GM21381 (cell line): ENCODE measurements at regions not wholly inside any gene's neighbourhood (a gene's known extent, or its start where the extent isn't known, plus 50 kb on each side); places are given as distances from the start of the nearest gene placed in this dataset.
"Not testable (repeated sequence)": the region's sequence is repeated elsewhere in the genome, so short reads cannot be mapped to it uniquely, and the experiment has no call there.

ENCODE experiments used
- ATAC-seq: cut with Tn5 transposase; IDR thresholded peaks from one replicate; pipeline ENCODE4 v1.9.1; 2021; ENCODE audit warnings: mild to moderate bottlenecking, moderate library complexity; ENCODE audit not compliant: unreplicated experiment

DNA sequence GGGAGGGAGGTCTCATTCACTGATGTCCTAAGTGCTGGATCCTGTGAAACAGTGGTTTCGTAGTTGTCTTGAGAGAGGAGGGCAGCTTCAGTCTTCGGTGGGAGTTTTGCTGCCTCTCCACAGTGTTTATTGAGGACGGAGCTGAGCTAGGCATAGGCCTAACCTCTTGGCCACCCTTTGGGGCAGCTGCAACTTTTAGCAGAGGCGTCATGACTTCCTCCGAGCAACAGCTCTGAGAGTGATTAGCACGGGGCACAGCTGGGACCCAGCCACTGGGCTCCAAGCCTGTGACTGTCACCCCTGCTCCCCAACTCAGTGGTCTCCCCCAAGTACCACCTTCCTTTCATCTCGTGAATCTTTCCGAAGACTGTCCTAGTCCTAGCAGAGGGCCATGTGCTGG lies 139.9 kb upstream of the NCOR2 start:
- ATAC-seq = no peak

DNA sequence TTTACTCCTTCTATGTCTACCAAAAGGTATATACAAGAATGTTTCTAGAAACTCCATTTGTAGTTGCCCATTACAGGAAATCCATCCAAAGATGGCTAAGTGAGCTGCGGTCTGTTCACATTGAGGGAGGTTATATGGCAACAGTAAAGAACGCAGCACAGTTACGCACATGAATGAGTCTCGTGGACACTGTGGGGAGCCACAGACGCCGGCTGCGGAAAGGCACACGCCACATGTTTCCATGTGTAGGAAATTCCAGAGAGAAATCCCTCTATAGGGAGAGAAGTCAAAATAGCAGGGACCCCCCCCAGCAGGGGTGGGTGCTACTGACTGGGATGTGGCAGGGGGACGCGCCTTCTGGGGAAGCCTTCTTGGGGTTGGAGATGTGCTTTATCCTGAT lies 139.0 kb upstream of the NCOR2 start:
- no peak for ATAC-seq

- no peak for ATAC-seq
These were observed 138.2 kb upstream of the NCOR2 start for GRCh38 chr12:124705545-124706138.

- ATAC-seq = no peak
These were observed 137.2 kb upstream of the NCOR2 start for GRCh38 chr12:124704619-124705018.

DNA sequence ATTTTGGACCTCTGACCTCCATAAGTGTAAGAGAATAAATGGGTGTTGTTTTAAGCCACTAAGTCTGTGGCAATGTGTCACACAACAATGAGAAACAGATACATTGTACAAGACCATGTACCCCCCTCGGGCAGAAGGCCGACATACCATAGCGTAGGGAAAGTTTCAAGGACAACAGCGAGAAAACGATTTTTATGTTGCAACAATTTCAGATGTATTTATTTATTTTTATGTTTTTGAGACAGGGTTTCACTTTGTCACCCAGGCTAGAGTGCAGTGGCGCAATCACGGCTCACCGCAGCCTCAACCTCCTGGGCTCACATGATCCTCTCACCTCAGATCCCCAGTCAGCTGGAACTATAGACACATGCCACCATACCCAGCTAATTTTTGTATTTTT lies 136.4 kb upstream of the NCOR2 start:
- no peak for ATAC-seq

- no peak for ATAC-seq
These were observed 135.3 kb upstream of the NCOR2 start for GRCh38 chr12:124702736-124703135.

DNA sequence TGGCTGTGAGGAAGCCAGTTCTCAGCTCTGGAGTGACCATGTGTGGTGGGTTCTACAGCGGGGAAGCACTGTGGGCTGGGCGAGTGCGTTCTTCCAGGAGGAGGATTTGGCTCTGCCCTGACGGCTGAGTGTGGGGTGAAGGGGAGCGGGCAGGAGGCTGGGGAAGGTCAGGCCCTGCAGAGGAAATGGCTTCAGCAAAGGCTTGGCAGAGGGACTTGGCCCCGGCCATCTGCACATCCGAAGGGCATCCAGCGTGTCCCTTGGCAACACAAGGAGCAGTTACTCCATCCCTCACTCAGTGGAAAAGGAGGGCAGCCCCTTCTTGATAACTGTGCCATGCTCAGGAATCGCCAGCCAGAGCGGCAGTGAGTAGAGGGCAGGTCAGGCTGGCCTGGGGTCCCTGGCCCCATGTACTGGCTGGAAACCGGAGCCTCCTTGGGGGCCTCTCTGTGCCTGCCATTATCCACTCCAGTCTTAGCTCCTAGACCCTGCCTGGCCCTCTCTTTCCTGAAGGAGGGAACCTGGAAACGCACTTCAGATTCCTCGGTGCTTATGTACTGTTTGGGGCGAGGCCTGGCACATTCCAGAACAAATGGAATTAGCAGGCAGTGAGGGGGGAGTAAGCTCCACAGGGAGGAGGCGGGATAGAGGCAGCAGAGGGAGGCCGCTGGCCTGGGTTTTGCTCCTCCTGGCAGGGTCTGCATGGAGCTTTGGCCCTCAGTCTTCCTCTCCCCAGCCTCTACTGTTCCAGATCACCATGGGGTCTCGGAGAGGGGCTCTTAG lies 133.6 kb upstream of the NCOR2 start:
- ATAC-seq = no peak

DNA sequence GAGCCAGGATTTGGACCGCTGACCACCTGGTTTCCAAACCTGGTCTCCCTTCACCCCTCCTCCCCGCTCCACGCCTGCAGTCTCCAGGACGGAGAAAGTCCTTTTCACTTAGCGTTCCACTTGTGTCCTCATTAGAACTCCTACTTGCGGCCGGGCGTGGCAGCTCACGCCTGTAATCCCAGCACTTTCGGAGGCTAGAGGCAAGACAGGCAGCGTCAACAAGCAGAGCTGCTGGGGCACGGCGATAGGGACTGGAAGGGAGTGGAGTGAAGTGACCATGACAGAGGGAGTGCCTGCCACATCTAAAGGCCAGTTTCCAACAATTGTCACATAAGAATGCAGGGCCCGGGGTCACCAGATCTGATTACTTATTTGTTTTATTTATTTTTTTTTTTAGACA lies 132.5 kb upstream of the NCOR2 start:
- ATAC-seq = no peak

DNA sequence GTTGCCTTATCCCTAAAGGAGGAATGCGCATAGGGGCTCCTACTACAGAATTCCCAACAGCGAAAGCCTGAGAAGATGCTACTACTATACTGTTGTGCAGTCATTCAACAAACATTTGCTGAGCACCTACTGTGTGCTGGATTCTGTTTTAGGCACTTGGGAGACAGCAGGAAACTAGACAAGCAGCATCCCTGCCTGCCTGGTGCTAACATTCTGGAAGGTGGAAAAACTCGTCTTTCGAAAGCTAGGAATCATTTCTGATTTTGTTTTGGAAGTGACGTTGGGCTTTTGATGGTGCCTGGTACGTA lies 131.5 kb upstream of the NCOR2 start:
- no peak for ATAC-seq

- ATAC-seq = no peak
These were observed 131.0 kb upstream of the NCOR2 start for GRCh38 chr12:124698211-124698997.

DNA sequence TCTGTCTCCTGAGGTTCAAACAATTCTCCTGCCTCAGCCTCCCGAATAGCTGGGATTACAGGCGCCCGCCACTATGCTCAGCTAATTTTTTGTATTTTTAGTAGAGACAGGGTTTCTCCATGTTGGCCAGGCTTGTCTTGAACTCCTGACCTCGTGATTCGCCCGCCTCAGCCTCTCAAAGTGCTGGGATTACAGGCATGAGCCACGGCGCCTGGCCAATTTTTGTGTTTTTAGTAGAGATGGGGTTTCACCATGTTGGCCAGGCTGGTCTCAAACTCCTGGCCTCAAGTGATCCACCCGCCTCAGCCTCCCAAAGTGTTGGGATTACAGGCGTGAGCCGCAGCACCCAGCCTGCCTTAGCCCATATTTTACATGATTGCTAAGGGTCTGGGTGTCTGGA lies 130.3 kb upstream of the NCOR2 start:
- not testable (repeated sequence) for ATAC-seq

- ATAC-seq = no peak
These were observed 129.5 kb upstream of the NCOR2 start for GRCh38 chr12:124696693-124697476.

DNA sequence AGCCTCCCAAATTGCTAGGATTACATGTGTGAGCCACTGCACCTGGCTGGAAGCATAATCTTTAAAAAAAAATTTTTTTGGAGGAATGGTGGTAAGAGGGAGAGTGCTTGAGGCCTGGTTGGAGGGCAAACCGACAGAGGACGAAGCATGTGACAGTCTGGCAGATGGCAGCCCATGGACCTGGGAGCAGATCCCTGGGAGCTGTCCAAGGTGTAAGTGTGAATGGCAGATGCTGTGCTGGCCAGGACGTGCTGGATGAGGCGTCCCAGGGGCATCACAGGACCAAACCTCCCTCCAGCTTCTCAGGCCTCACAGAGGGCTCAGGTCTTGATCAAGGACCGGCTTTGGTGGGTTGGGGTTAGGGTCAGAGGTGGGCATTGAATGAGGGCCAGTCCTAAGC lies 128.4 kb upstream of the NCOR2 start:
- no peak for ATAC-seq

DNA sequence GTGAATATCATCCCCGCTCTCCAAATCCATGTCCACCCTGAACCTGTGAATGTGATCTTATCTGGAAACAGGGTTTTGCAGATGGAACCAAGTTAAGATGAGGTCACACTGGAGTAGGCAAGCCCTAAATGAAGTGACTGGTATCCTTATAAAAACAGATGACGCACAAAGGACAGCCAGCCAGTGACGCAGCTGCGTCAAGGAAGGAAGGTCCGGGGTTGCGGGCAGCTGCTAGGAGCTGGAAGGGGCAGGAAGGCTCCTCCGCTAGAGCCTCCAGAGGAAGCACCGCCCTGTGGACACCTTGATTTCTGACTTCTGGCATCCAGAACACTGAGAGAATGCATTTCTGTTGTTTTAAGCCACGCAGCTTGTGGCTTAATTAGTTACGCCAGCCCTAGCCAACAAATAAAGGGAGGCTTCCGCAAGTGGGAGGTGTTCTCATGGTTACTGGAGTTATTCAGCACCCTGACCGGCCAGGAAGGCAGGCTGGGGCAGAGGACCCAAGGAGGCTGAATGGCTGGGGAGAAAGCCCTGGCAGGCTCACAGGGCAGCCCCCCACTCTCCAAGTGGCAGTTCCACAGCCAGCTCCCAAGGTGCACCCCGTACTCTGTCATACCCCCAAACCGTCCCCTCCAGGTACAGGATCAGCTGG lies 127.6 kb upstream of the NCOR2 start:
- no peak for ATAC-seq

- peak; percentile 68 for ATAC-seq
These were observed 126.8 kb upstream of the NCOR2 start for GRCh38 chr12:124694250-124694649.

DNA sequence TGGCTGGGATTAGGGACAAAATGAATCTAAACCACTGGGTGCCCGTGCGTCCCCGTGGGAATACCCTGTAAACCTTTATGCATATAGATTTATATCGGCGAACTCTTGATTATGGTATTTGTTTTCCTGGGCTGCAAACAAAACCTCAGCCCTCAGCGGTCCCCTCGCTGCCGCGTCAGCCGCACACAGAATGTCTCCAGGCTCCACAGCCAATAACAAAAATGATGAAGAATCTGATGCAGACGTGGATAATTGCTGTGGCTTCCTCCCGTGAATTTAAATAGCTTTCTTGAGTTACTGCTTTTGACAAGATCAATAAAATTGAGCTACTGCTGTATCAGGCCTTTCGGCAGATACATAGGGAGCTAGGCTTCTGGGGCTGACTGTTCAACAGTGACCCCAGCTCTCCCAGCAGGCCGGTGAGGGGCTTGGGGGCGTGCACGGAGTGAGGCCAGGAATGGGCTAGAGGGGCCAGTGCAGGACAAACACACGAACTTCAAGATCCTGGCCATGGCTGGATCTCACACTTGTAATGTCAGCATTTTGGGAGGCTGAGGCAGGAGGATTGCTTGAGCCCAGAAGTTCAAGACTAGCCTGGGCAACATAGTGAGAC lies 125.8 kb upstream of the NCOR2 start:
- ATAC-seq = no peak

GRCh38 chr12:124692443-124692842 lies 125.0 kb upstream of the NCOR2 start:
- ATAC-seq = no peak

DNA sequence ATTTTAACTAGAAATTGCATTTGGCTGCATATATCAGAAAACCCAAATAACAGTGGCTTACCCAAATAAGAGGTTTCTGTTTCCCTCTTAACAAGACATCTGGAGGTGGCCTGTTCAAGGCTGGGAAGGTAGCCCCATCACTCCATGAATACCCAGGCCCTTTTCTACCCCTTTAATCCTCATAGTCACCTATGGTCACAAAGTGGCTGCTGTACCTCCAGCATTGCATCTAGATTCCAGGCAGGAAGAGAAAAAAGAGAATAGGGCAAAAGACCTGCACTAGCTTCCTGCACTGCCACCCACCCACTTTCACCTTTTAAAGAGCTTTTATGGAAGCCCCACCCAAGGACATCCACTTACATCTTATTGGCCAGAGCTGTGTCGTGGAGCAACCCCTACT lies 124.0 kb upstream of the NCOR2 start:
- no peak for ATAC-seq

GRCh38 chr12:124689631-124690030 lies 122.2 kb upstream of the NCOR2 start:
- ATAC-seq = no peak

DNA sequence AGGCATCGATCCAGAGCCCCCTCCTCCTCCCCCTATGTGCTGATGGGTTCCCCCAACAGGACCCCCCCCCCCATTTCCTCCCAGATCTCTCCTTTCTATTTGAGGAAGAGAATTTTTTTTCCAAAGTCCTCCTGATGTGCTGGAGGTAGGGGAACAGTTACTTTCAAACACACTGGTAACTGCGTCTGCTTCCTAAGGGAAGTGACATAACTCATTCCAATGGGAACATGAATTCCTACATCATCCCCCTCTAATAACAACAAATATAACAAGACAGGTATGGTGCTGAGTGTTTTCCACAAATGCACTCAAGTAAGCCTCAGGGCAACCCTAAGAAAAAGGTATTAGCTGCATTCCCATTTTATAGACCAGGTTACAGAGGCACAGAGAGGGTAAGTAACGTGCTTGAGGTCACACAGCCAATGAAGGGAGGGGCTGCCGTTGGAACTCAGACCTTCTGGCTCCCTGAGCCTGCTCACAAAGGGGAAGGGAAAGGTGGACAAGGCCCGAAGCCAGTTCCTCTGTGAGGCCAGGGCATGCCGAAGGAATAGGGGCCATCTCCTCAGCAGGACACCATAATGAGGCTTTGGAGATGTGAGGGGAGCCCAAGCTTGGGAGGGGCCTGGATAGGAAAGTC lies 121.1 kb upstream of the NCOR2 start:
- no peak for ATAC-seq
